GM12891 (cell line): ENCODE measurements at regions not wholly inside any gene's neighbourhood (a gene's known extent, or its start where the extent isn't known, plus 50 kb on each side); places are given as distances from the start of the nearest gene placed in this dataset.

ENCODE experiments used
- PAX5 ChIP-seq: IDR thresholded peaks from 2 replicates; pipeline ENCODE4 v1.6.1; 2011; ENCODE audit warnings: low read length, moderate library complexity, mild to moderate bottlenecking; ENCODE audit not compliant: insufficient read depth, severe bottlenecking
- POLR2A ChIP-seq: IDR thresholded peaks from 2 replicates; pipeline ENCODE4 v1.6.1; 2011; ENCODE audit warnings: low read depth, low read length, control low read depth
- POLR2AphosphoS5 ChIP-seq: IDR thresholded peaks from 2 replicates; pipeline ENCODE4 v1.6.1; 2011; ENCODE audit warnings: low read depth, low read length, control low read depth
- POU2F2 ChIP-seq: IDR thresholded peaks from 2 replicates; pipeline ENCODE4 v1.6.1; 2011; ENCODE audit warnings: low read depth, mild to moderate bottlenecking, control low read depth, low read length, moderate library complexity
- SPI1 ChIP-seq: IDR thresholded peaks from 2 replicates; pipeline ENCODE4 v1.6.1; 2011; ENCODE audit warnings: low read depth, low read length, control low read depth
- TAF1 ChIP-seq: IDR thresholded peaks from 2 replicates; pipeline ENCODE4 v1.6.1; 2011; ENCODE audit warnings: low read depth, low read length, control low read depth

GRCh38 chr16:6857575-6857974 lies 475.1 kb upstream of the RBFOX1 start:
- TF ChIP-seq POLR2AphosphoS5 (no peak), POLR2A (no peak), SPI1 (no peak), POU2F2 (no peak), TAF1 (no peak), PAX5 (no peak)
